Activated CD4-positive, alpha-beta T cell treated with anti-CD3 and anti-CD28 coated beads, Interleukin-2, amount 10 ng/mL, durations not matched to agents 7 days and 5 days (primary cell): ENCODE measurements at regions not wholly inside any gene's neighbourhood (a gene's known extent, or its start where the extent isn't known, plus 50 kb on each side); places are given as distances from the start of the nearest gene placed in this dataset.

Experiments
- CTCF ChIA-PET: fragments of 350-600 bp; sonication (Branson Sonifier 250); formaldehyde crosslinking; loops from one replicate; lab custom pipeline; 2021; ENCODE audit warnings: antibody characterized with exemption; lab: Charles Lee
- POLR2A ChIA-PET: fragments of 350-600 bp; sonication (Branson Sonifier 250); formaldehyde crosslinking; loops from one replicate; lab custom pipeline; 2021; ENCODE audit warnings: antibody characterized with exemption; lab: Charles Lee
- DNase-seq: peaks from one replicate; pipeline ENCODE4 v3.0.0-alpha.2; 2020
- H3K27ac Mint-ChIP-seq: one replicate; pipeline ENCODE4 v1.8.0; 2021; ENCODE audit warnings: mild to moderate bottlenecking, moderate library complexity, mixed read lengths
- H3K27me3 Mint-ChIP-seq: one replicate; pipeline ENCODE4 v1.8.0; 2021; ENCODE audit warnings: mixed read lengths
- H3K36me3 Mint-ChIP-seq: one replicate; pipeline ENCODE4 v1.8.0; 2021; ENCODE audit warnings: low read depth, mixed read lengths
- H3K4me1 Mint-ChIP-seq: one replicate; pipeline ENCODE4 v1.8.0; 2021; ENCODE audit warnings: mixed read lengths
- H3K4me3 Mint-ChIP-seq: one replicate; pipeline ENCODE4 v1.8.0; 2021; ENCODE audit warnings: mild to moderate bottlenecking, moderate library complexity, mixed read lengths
- H3K9me3 Mint-ChIP-seq: one replicate; pipeline ENCODE4 v1.8.0; 2021; ENCODE audit warnings: mixed read lengths

DNA sequence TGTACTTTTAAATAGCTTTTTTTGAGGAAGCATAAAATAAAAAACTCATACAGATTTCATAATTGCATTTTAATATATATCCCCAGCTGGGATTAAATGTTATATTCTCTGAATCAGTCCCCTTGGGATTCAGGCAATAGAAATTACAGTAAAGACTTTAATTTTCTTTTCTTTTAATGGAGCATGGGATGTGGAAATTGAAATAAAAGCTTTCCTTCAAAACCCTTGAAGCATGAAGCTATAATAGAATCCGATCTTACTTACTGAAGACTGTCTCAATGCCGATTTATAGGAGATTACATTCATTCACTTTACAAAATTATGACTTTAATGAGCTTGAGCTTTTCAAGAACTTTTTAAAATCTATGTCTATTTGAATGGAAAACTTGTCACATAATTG lies 243.4 kb downstream of the SPRY2 start:
- Mint-ChIP-seq H3K27ac (no peak overlapping the region), H3K9me3 (no peaks in the 10 kb centered on the region), H3K27me3 (no peaks in the 10 kb centered on the region), H3K4me1 (no peaks in the 10 kb centered on the region), H3K36me3 (no peaks in the 10 kb centered on the region), H3K4me3 (no peak overlapping the region)
- POLR2A ChIA-PET: no interaction called here
- CTCF ChIA-PET: no interaction called here
- DNase-seq: no peak

DNA sequence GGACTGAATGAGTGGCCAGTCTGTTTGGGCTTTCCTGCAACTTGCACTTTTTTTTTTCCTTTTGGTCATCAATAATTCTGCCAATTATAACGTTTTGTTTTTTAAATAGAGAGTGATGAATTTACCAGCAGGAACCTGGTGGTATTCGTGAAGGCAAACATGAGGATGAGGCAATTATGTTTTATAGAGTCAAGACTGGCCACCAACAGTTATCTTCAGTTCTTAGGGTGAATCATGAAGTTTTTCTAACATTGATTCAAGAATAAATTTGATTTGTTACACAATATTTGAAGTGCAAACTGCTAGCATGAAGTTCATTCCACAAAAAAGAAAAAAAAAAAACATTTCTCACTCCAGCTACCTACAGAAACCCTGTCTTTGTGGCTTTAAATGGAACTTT lies 244.5 kb downstream of the SPRY2 start:
- Mint-ChIP-seq H3K27ac (no peak overlapping the region), H3K4me1 (no peaks in the 10 kb centered on the region), H3K36me3 (no peaks in the 10 kb centered on the region), H3K9me3 (no peaks in the 10 kb centered on the region), H3K4me3 (no peak overlapping the region), H3K27me3 (no peaks in the 10 kb centered on the region)
- DNase-seq: no peak
- ChIA-PET POLR2A (no interaction called here), CTCF (no interaction called here)

DNA sequence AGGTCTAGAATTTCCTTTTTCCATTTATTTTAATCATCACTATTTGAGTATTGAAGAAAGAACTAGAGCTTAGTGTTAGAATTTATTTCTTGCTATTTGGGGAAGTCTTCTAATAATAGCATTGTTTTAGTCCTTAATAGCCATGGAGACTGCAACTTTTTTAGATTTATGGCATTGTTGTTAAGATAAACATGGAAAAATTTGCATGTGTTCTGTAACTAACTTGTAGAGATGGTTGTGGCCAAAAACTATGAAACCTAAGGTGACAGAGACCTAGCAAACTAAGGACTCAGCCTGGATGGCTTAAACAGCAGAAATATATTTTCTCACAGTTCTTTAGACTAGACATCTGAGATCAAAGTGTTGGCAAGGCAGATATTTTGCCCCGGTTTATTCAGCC lies 246.4 kb downstream of the SPRY2 start:
- H3K36me3 Mint-ChIP-seq: no peaks in the 10 kb centered on the region
- POLR2A ChIA-PET: no interaction called here
- no peaks in the 10 kb centered on the region for H3K9me3 Mint-ChIP-seq
- CTCF ChIA-PET: no interaction called here
- no peak for DNase-seq
- H3K27ac Mint-ChIP-seq: no peak overlapping the region
- H3K27me3 Mint-ChIP-seq: no peaks in the 10 kb centered on the region
- no peaks in the 10 kb centered on the region for H3K4me1 Mint-ChIP-seq
- H3K4me3 Mint-ChIP-seq: no peak overlapping the region

DNA sequence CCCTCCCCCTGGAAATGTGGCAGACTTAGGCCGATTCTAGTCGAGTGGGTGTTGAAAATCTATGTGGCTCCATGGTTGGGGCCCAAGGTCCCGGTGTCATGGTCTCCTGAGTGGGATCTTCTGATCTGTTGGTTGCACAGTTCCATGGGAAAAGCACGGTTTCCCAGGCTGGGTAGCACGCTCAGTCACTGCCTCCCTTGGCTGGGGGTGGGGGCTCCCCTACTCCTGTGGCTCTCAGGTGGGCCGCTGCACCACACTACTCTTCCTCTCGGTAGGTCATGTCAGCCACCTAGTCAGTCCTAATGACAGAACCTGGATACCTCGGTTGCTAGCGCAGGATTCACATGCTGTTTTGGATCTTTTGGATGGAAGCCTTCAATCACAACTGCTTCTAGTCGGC lies 247.0 kb downstream of the SPRY2 start:
- H3K4me1 Mint-ChIP-seq: no peaks in the 10 kb centered on the region
- no peak overlapping the region for H3K27ac Mint-ChIP-seq
- DNase-seq: no peak
- no peak overlapping the region for H3K4me3 Mint-ChIP-seq
- H3K9me3 Mint-ChIP-seq: no peaks in the 10 kb centered on the region
- no peaks in the 10 kb centered on the region for H3K27me3 Mint-ChIP-seq
- ChIA-PET CTCF (no interaction called here), POLR2A (no interaction called here)
- no peaks in the 10 kb centered on the region for H3K36me3 Mint-ChIP-seq

DNA sequence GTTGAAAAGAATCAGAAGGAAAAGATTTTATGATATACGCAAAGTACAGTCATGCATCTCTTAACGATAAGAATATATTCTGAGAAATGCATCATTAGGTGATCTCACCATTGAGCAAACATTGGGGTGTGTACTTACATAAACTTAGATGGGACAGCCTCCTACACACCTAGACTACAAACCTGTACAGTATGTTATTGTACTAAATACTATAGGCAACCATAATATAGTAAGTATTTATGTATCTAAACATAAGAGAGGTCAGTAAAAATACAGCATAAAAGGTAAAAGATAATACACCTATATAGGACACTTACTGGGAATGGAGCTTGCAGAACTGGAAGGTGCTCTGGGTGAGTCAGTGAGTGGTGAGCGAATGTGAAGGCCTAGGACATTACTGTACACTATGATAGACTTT lies 254.6 kb downstream of the SPRY2 start:
- DNase-seq: no peak
- CTCF ChIA-PET: no interaction called here
- Mint-ChIP-seq H3K27ac (no peak overlapping the region), H3K27me3 (no peaks in the 10 kb centered on the region), H3K4me3 (no peak overlapping the region), H3K9me3 (no peaks in the 10 kb centered on the region), H3K36me3 (no peaks in the 10 kb centered on the region), H3K4me1 (no peaks in the 10 kb centered on the region)
- POLR2A ChIA-PET: no interaction called here

DNA sequence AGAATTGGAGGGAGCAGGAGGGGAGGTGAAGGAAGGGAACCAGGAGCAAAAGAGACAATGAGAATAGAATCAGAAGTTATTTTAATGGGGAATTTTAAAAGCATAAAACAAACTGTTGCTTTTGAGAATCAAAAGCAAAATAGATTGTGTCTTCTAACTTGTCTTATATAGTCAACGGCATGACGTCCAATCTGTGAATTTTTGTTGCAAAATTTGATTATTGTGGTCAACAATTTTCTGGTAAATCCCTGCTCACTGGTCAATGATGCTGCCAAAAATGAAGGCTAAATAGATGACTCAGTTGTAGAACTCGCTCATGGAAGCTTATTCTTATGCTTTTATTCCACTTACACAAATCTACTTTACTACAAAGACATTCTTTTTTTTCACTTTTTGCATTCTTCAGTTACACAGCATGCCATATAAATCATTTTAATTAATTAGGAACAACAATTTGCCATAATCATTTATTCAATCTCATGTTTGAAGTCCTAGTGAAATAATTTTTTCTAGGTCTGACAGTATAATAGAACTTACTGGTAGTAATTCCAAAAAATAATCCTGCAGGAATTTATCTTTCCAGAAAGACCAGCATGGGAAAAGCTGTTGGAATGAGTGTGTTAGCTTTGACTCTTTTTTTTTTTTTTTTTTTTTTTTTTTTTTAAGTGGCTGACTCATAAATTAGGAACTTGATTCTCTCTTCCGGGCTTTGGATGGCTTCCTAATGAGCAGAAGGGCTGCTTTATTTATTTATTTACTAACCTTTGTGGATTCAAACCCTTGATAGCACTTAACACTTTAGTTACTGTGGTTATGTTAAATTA lies 256.9 kb downstream of the SPRY2 start:
- Mint-ChIP-seq H3K36me3 (no peaks in the 10 kb centered on the region), H3K27ac (no peak overlapping the region), H3K4me3 (no peak overlapping the region), H3K9me3 (no peaks in the 10 kb centered on the region), H3K27me3 (no peaks in the 10 kb centered on the region), H3K4me1 (no peaks in the 10 kb centered on the region)
- DNase-seq: no peak
- POLR2A ChIA-PET: no interaction called here
- CTCF ChIA-PET: no interaction called here

DNA sequence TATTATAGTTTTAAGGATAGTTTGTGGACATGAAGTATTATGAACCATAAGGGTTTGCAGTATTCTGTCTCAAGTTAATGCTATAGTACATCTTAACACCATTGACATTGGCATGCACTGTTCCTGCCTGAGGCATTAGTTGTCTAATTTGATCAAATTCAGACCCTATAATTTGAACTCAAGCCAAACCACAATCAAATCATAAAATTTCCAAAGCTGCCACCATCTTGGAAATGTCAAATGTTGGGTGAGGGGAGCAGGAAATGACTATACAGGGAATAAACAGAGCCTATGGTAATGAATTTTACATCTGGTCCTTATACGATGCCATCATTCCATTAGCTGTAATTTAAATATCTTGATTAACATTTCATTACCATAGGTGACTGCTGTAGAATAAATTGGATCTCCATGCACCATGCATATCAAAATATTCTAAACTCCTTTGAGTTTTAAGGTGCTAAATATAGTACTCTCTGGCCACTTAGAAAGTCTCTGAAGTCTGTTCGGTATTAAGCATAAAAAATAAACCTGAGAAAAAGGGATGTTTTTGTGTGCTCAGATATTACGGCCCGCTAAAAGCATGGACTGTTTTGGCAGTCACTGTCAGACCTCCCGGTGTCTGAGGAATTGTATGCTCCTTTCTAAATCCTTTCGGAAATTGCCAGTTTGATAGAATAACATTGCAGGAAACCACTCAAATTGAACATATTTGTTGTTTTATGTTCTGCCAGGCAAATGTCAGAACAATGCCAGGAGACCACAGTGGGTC lies 257.7 kb downstream of the SPRY2 start:
- H3K4me3 Mint-ChIP-seq: no peak overlapping the region
- no peak overlapping the region for H3K27ac Mint-ChIP-seq
- H3K9me3 Mint-ChIP-seq: no peaks in the 10 kb centered on the region
- no peaks in the 10 kb centered on the region for H3K36me3 Mint-ChIP-seq
- ChIA-PET CTCF (no interaction called here), POLR2A (no interaction called here)
- no peaks in the 10 kb centered on the region for H3K4me1 Mint-ChIP-seq
- no peaks in the 10 kb centered on the region for H3K27me3 Mint-ChIP-seq
- no peak for DNase-seq

DNA sequence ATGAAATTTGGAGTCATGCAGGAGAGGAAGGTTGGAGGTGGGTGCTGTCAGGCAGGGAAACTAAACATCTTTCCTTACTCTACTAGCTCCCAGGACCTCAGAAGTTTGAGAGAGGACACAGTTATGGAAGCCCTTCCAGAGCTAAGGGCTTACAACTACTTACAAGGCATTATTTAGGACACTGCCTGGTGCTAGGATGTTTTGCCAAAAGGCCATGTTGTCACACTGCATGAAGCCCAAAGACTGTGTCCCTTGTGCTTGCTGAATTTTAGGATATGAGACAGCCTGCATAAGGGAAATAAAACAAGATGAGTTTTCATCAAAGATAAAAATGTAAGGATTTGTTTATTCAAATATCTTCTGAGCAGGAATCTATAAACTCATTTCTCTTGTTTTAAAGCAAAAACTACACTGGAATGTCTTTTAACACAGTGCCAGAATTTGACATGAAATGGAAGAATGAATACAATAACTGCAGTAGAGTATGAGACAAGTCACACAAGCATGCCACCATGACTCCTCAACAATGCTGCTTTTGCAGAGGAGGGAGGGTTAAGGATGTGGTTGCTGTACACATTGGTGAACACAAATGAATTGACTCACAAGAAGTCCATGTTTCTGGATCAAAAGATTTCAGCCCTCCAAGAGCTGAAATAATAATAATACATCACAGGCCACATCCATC lies 258.4 kb downstream of the SPRY2 start:
- Mint-ChIP-seq H3K27me3 (no peaks in the 10 kb centered on the region), H3K4me1 (no peaks in the 10 kb centered on the region), H3K9me3 (no peaks in the 10 kb centered on the region), H3K27ac (no peak overlapping the region), H3K4me3 (no peak overlapping the region), H3K36me3 (no peaks in the 10 kb centered on the region)
- no peak for DNase-seq
- CTCF ChIA-PET: no interaction called here
- POLR2A ChIA-PET: no interaction called here

DNA sequence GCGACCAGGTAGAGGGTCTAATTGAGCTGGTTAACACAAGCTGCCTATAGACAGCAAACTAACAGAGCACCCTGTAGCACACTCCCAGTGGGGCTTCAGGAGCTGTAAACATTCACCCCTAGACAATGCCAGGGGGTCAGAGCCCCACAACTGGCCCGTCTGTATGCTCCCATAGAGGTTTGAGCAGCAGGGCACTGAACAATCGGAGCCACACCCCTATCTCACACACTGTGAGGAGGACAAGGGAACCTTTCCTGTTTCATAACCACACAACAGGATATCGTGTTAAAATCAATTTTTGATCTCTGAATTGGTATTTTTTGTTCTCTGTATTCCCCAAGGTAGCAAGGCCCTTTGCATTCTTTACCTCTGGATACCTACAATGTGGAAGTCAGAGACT lies 266.1 kb downstream of the SPRY2 start:
- DNase-seq: no peak
- CTCF ChIA-PET: no interaction called here
- Mint-ChIP-seq H3K36me3 (no peaks in the 10 kb centered on the region), H3K9me3 (no peaks in the 10 kb centered on the region), H3K27ac (no peak overlapping the region), H3K27me3 (no peaks in the 10 kb centered on the region), H3K4me1 (no peaks in the 10 kb centered on the region), H3K4me3 (no peak overlapping the region)
- POLR2A ChIA-PET: no interaction called here

DNA sequence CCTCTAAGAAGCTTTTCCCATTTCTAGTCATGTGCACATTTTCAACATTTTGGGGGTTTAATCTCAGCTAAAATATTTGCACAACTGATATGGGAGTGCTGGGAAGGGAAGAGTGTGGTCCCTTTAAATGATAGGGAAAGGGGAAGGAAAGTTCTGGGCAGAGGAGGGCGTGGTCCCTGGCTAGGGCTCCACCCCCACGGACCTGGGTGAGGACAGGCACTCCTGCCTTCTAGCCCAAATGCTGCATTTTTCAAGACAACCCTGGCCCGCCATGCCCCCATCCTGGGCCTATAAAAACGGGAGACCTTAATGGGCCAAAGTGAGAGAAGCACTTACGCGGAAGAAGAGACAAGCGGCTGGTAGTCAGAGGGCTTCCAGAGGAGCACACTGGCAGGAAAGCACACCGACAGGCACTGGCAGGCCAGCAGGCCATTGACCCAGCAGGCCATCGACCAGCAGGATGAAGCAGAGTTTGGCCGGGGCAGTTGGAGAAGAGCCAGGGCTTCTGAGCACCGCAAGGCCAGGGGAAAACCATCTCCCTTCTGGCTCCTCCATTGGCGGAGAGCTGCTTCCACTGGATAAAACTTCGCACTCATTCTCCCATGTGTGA lies 266.7 kb downstream of the SPRY2 start:
- no peaks in the 10 kb centered on the region for H3K4me1 Mint-ChIP-seq
- POLR2A ChIA-PET: no interaction called here
- no peaks in the 10 kb centered on the region for H3K9me3 Mint-ChIP-seq

DNA sequence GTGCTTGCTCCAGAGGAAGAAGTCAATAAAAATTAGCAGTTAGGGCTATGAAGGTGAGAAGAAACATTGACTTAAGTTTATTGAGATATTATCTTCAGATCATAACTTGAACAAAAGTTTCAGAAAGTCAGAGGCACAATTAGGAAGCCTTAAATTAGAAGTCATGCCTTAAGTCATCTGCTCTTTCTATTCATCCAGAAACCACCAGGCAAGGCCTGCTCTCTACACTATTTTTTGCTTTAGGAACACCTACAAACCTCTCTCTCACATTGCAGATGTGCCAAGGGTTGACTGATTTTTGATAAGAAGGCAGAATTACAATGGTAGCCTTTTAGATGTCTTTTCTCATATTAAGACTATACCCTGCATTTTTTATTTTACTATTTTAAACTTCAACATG lies 268.7 kb downstream of the SPRY2 start:
- H3K4me3 Mint-ChIP-seq: no peak overlapping the region
- ChIA-PET CTCF (no interaction called here), POLR2A (no interaction called here)
- H3K27me3 Mint-ChIP-seq: no peaks in the 10 kb centered on the region
- H3K4me1 Mint-ChIP-seq: no peaks in the 10 kb centered on the region
- no peaks in the 10 kb centered on the region for H3K36me3 Mint-ChIP-seq
- DNase-seq: no peak
- no peaks in the 10 kb centered on the region for H3K9me3 Mint-ChIP-seq
- no peak overlapping the region for H3K27ac Mint-ChIP-seq

More for the DNA sequence above, 266.7 kb downstream of the SPRY2 start:
- H3K36me3 Mint-ChIP-seq: no peaks in the 10 kb centered on the region
- no peak overlapping the region for H3K4me3 Mint-ChIP-seq
- no peak for DNase-seq
- H3K27me3 Mint-ChIP-seq: no peaks in the 10 kb centered on the region
- H3K27ac Mint-ChIP-seq: no peak overlapping the region
- CTCF ChIA-PET: no interaction called here

DNA sequence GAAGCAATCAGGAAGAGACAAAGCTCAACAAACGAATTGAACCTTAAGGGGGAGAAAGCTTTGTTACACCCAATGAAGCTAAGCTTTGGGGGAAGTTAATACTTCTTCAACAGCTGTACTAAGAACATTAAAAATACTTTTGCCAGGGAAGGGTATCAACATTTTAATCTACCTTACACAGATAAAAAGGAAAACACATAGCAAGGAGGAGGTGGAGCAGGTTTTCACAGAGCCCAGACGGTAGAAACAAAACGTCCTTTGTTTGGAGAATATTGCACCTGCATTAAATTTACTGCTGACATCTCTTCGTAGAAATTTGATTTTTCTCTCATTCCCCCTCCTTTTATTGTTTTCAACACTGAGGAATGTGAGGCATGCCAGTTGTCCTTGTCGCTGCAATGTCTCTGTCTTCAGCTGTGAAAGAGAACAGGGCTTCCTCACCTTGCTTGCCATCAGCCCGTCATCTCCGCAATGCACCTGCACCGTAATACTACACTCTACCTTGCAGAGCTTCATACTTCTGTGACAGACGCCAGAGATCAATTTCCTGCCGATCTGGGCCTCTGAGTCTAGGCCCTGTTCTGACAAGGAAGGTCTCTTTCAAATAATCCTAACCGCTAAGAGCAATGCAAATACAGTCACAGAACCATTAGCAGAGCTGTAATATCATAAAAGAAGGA lies 270.8 kb downstream of the SPRY2 start:
- H3K27ac Mint-ChIP-seq: no peak overlapping the region
- H3K27me3 Mint-ChIP-seq: no peaks in the 10 kb centered on the region
- H3K36me3 Mint-ChIP-seq: no peaks in the 10 kb centered on the region
- ChIA-PET POLR2A (no interaction called here), CTCF (no interaction called here)
- H3K9me3 Mint-ChIP-seq: no peaks in the 10 kb centered on the region
- no peaks in the 10 kb centered on the region for H3K4me1 Mint-ChIP-seq
- DNase-seq: no peak
- no peak overlapping the region for H3K4me3 Mint-ChIP-seq
